Activated CD4-positive, alpha-beta memory T cell treated with anti-CD3 and anti-CD28 coated beads, Interleukin-2, amount 10 ng/mL, durations not matched to agents 7 days and 5 days (primary cell): ENCODE measurements at regions not wholly inside any gene's neighbourhood (a gene's known extent, or its start where the extent isn't known, plus 50 kb on each side); places are given as distances from the start of the nearest gene placed in this dataset.

Experiments used
- CTCF ChIA-PET: fragments of 350-600 bp; sonication (Branson Sonifier 250); formaldehyde crosslinking; loops from one replicate; lab custom pipeline; 2021; ENCODE audit warnings: antibody characterized with exemption, inconsistent platforms; lab: Charles Lee
- POLR2A ChIA-PET: fragments of 350-600 bp; sonication (Branson Sonifier 250); formaldehyde crosslinking; loops from one replicate; lab custom pipeline; 2021; ENCODE audit warnings: antibody characterized with exemption; lab: Charles Lee
- DNase-seq: peaks from one replicate; pipeline ENCODE4 v3.0.0-alpha.2; 2020
- H3K27ac Mint-ChIP-seq: one replicate; pipeline ENCODE4 v1.8.0; 2021; ENCODE audit warnings: mild to moderate bottlenecking, mixed read lengths
- H3K27me3 Mint-ChIP-seq: one replicate; pipeline ENCODE4 v1.8.0; 2021; ENCODE audit warnings: mixed read lengths
- H3K36me3 Mint-ChIP-seq: one replicate; pipeline ENCODE4 v1.8.0; 2021; ENCODE audit warnings: low read depth, mixed read lengths
- H3K4me1 Mint-ChIP-seq: one replicate; pipeline ENCODE4 v1.8.0; 2021; ENCODE audit warnings: mixed read lengths
- H3K4me3 Mint-ChIP-seq: one replicate; pipeline ENCODE4 v1.8.0; 2021; ENCODE audit warnings: mild to moderate bottlenecking, mixed read lengths
- H3K9me3 Mint-ChIP-seq: one replicate; pipeline ENCODE4 v1.8.0; 2021; ENCODE audit warnings: mixed read lengths

GRCh38 chr9:99624499-99625233 is 197.0 kb upstream of the NR4A3 start:
- Mint-ChIP-seq H3K4me3 (no peak overlapping the region), H3K27me3 (peaks cover 11% of the 10 kb centered on the region), H3K36me3 (no peaks in the 10 kb centered on the region), H3K9me3 (no peaks in the 10 kb centered on the region), H3K27ac (no peak overlapping the region), H3K4me1 (no peaks in the 10 kb centered on the region)
- ChIA-PET CTCF (no interaction called here), POLR2A (no interaction called here)
- DNase-seq = no peak

GRCh38 chr9:99626426-99626825 is 195.3 kb upstream of the NR4A3 start:
- Mint-ChIP-seq H3K27ac (no peak overlapping the region), H3K4me1 (no peaks in the 10 kb centered on the region), H3K4me3 (no peak overlapping the region), H3K36me3 (no peaks in the 10 kb centered on the region), H3K27me3 (peaks cover 9% of the 10 kb centered on the region), H3K9me3 (no peaks in the 10 kb centered on the region)
- ChIA-PET CTCF (no interaction called here), POLR2A (no interaction called here)
- DNase-seq = no peak

DNA sequence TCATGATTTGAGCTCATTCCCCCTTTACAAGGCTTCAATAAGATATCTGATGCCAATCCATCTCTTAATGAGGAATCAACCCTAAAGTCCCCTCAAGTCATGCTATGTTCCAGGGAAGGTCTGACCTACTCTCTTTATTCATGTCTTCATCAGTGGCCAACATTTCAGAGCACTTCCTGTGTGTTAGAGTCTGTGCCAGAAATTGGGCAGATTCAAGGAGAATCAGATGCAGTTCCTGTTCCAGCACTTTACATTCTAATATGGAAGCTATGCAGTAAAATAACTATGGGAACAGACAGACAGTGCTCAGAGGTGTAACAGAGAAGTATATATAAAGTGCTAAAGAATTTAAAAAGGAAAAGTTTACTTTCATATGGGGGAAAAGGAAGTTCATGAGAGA is 193.4 kb upstream of the NR4A3 start:
- Mint-ChIP-seq H3K27me3 (peaks cover 8% of the 10 kb centered on the region), H3K4me3 (no peak overlapping the region), H3K9me3 (no peaks in the 10 kb centered on the region), H3K27ac (no peak overlapping the region), H3K4me1 (no peaks in the 10 kb centered on the region), H3K36me3 (no peaks in the 10 kb centered on the region)
- POLR2A ChIA-PET = no interaction called here
- no peak for DNase-seq
- CTCF ChIA-PET = no interaction called here

- Mint-ChIP-seq H3K4me1 (no peaks in the 10 kb centered on the region), H3K27ac (no peak overlapping the region), H3K36me3 (no peaks in the 10 kb centered on the region), H3K4me3 (no peak overlapping the region), H3K9me3 (no peaks in the 10 kb centered on the region), H3K27me3 (peaks cover 8% of the 10 kb centered on the region)
- DNase-seq = no peak
- POLR2A ChIA-PET = no interaction called here
- CTCF ChIA-PET = no interaction called here
These were observed 192.7 kb upstream of the NR4A3 start for GRCh38 chr9:99628849-99629620.

DNA sequence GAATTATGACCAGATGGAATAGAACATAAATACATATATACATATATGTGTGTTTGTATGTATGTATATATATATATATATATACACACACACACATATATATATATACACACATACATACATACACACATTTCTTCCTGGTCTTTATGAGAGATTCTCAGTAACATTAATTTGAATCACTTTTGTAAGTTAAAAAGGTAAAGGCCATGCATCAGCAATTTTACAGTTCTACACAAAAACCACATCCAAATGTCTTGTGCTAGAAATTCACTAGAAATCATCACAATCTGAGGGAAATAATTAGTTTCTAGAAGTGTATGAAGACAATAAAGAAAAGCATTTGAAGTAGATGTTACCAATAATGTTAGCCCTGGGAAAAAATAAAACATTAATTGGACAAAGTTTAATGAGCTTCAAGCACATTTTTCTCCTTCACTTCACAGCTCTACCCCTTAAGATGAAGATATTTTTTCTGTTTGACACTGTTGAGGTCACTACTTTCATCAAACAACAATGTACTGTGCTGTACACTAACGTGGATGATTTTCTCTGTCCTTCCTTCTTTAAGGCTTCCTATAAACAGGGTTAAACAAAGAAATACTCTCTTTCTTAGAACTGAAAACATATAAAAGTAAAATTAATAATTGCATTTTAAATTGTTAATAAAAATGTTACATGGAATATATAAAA is 189.2 kb upstream of the NR4A3 start:
- Mint-ChIP-seq H3K4me1 (no peaks in the 10 kb centered on the region), H3K9me3 (no peaks in the 10 kb centered on the region), H3K4me3 (no peak overlapping the region), H3K36me3 (no peaks in the 10 kb centered on the region), H3K27ac (no peak overlapping the region), H3K27me3 (peaks cover 8% of the 10 kb centered on the region)
- ChIA-PET CTCF (no interaction called here), POLR2A (no interaction called here)
- no peak for DNase-seq

- no peaks in the 10 kb centered on the region for H3K4me1 Mint-ChIP-seq
- POLR2A ChIA-PET = no interaction called here
- CTCF ChIA-PET = no interaction called here
- no peaks in the 10 kb centered on the region for H3K9me3 Mint-ChIP-seq
- no peak overlapping the region for H3K27ac Mint-ChIP-seq
- DNase-seq = no peak
- H3K36me3 Mint-ChIP-seq = no peaks in the 10 kb centered on the region
- H3K27me3 Mint-ChIP-seq = peaks cover 8% of the 10 kb centered on the region
- no peak overlapping the region for H3K4me3 Mint-ChIP-seq
These were observed 188.4 kb upstream of the NR4A3 start for GRCh38 chr9:99633265-99633664.

GRCh38 chr9:99634186-99634585 is 187.5 kb upstream of the NR4A3 start:
- no peaks in the 10 kb centered on the region for H3K36me3 Mint-ChIP-seq
- peaks cover 14% of the 10 kb centered on the region for H3K27me3 Mint-ChIP-seq
- H3K4me3 Mint-ChIP-seq = no peak overlapping the region
- DNase-seq = no peak
- no peaks in the 10 kb centered on the region for H3K9me3 Mint-ChIP-seq
- CTCF ChIA-PET = interaction anchor here (0.7 kb wide), 1 partner anchor 91 kb away, joined by 3 read pairs; no protein-coding TSS in a partner anchor
- POLR2A ChIA-PET = no interaction called here
- H3K27ac Mint-ChIP-seq = no peak overlapping the region
- H3K4me1 Mint-ChIP-seq = no peaks in the 10 kb centered on the region

DNA sequence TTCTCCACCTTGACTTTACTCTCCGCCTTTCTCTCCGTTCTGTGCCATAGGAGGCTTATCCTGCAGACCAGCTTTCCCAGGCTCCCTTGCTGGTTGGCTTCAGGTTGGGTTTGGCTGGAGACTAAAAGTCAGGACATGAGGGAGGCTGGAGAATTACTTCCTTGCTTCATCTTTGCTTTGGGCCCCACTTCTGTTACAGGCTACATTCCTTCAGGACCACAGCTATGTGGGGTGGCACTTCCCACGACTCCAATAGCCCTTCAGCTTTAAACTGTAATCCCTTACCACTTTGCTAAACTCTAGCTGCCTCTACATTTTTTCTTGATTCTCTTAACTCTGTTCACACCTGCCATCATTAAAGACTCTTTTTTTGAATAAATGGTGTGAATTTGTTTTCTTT is 186.7 kb upstream of the NR4A3 start:
- no peak for DNase-seq
- H3K36me3 Mint-ChIP-seq = no peaks in the 10 kb centered on the region
- no peaks in the 10 kb centered on the region for H3K9me3 Mint-ChIP-seq
- no peaks in the 10 kb centered on the region for H3K4me1 Mint-ChIP-seq
- no peak overlapping the region for H3K4me3 Mint-ChIP-seq
- H3K27ac Mint-ChIP-seq = no peak overlapping the region
- CTCF ChIA-PET = no interaction called here
- peaks cover 14% of the 10 kb centered on the region for H3K27me3 Mint-ChIP-seq
- POLR2A ChIA-PET = no interaction called here

GRCh38 chr9:99637641-99638040 is 184.0 kb upstream of the NR4A3 start:
- CTCF ChIA-PET = no interaction called here
- POLR2A ChIA-PET = no interaction called here
- H3K27me3 Mint-ChIP-seq = peaks cover 18% of the 10 kb centered on the region
- H3K36me3 Mint-ChIP-seq = no peaks in the 10 kb centered on the region
- H3K4me1 Mint-ChIP-seq = no peaks in the 10 kb centered on the region
- no peak overlapping the region for H3K27ac Mint-ChIP-seq
- no peak for DNase-seq
- peaks cover 4% of the 10 kb centered on the region for H3K9me3 Mint-ChIP-seq
- no peak overlapping the region for H3K4me3 Mint-ChIP-seq

GRCh38 chr9:99638971-99639370 is 182.7 kb upstream of the NR4A3 start:
- no peak for DNase-seq
- POLR2A ChIA-PET = no interaction called here
- H3K4me3 Mint-ChIP-seq = no peak overlapping the region
- CTCF ChIA-PET = no interaction called here
- H3K27me3 Mint-ChIP-seq = peaks cover 21% of the 10 kb centered on the region
- no peak overlapping the region for H3K27ac Mint-ChIP-seq
- no peaks in the 10 kb centered on the region for H3K36me3 Mint-ChIP-seq
- H3K4me1 Mint-ChIP-seq = no peaks in the 10 kb centered on the region
- peaks cover 4% of the 10 kb centered on the region for H3K9me3 Mint-ChIP-seq

- CTCF ChIA-PET = no interaction called here
- Mint-ChIP-seq H3K9me3 (no peaks in the 10 kb centered on the region), H3K36me3 (no peaks in the 10 kb centered on the region), H3K27me3 (peaks cover 26% of the 10 kb centered on the region), H3K4me1 (no peaks in the 10 kb centered on the region), H3K27ac (no peak overlapping the region), H3K4me3 (no peak overlapping the region)
- POLR2A ChIA-PET = no interaction called here
- DNase-seq = no peak
These were observed 174.1 kb upstream of the NR4A3 start for GRCh38 chr9:99647604-99648003.

- ChIA-PET CTCF (no interaction called here), POLR2A (no interaction called here)
- no peaks in the 10 kb centered on the region for H3K9me3 Mint-ChIP-seq
- H3K4me1 Mint-ChIP-seq = no peaks in the 10 kb centered on the region
- H3K27me3 Mint-ChIP-seq = peaks cover 37% of the 10 kb centered on the region
- no peak for DNase-seq
- H3K27ac Mint-ChIP-seq = no peak overlapping the region
- H3K36me3 Mint-ChIP-seq = no peaks in the 10 kb centered on the region
- H3K4me3 Mint-ChIP-seq = no peak overlapping the region
These were observed 171.4 kb upstream of the NR4A3 start for GRCh38 chr9:99650187-99650874.

DNA sequence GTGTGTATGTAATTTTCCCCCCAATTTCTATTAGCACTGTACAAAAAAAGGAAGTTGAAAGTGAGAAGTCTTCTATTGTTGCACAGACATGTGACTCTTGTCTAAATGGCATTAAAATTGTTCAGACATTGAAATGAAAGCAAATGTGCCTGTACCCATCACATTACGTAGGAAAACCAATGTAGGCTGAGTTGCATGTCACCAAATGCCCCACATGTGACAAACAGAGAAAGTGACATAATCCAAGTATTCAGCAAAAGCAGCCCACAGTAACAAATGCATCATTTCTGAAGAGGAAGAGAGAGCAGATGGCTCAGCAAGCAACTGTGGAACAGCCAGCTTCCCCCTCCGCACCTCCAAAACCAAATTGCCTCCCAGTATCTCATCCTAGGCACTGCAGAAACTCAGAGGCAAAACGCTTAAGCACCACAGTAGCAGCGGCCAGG is 161.5 kb upstream of the NR4A3 start:
- DNase-seq = no peak
- CTCF ChIA-PET = no interaction called here
- POLR2A ChIA-PET = no interaction called here
- H3K36me3 Mint-ChIP-seq = no peaks in the 10 kb centered on the region
- H3K4me1 Mint-ChIP-seq = no peaks in the 10 kb centered on the region
- H3K27me3 Mint-ChIP-seq = peaks cover 20% of the 10 kb centered on the region
- no peak overlapping the region for H3K4me3 Mint-ChIP-seq
- H3K27ac Mint-ChIP-seq = no peak overlapping the region
- no peaks in the 10 kb centered on the region for H3K9me3 Mint-ChIP-seq
